ENCODE measurements at regions not wholly inside any gene's neighbourhood (a gene's known extent, or its start where the extent isn't known, plus 50 kb on each side); places are given as distances from the start of the nearest gene placed in this dataset.

GRCh38 chr2:204479557-204479956 is 65.7 kb upstream of the PARD3B start:
- Histone ChIP-seq H3K36me3 (no peaks in the 10 kb centered on the region), H3K4me3 (no peak overlapping the region), H3K27me3 (no peaks in the 10 kb centered on the region), H3K9me3 (no peaks in the 10 kb centered on the region), H3K27ac (no peak overlapping the region), H3K4me1 (no peaks in the 10 kb centered on the region)
- intact Hi-C loops (cut with DNase I) = no loop called here
- DNase-seq = no peak
- no peak for ATAC-seq
- no peak for TF ChIP-seq CTCF (IDR thresholded peaks at IDR 0.05)

- H3K4me3 ChIP-seq = no peak overlapping the region
- no peaks in the 10 kb centered on the region for H3K36me3 ChIP-seq
- no peak for TF ChIP-seq CTCF (IDR thresholded peaks at IDR 0.05)
- H3K27ac ChIP-seq = no peak overlapping the region
- H3K9me3 ChIP-seq = no peaks in the 10 kb centered on the region
- H3K4me1 ChIP-seq = no peaks in the 10 kb centered on the region
- no peaks in the 10 kb centered on the region for H3K27me3 ChIP-seq
- intact Hi-C loops (cut with DNase I) = no loop called here
- DNase-seq (no peak), ATAC-seq (no peak)
These were observed 64.6 kb upstream of the PARD3B start for GRCh38 chr2:204480676-204481075.

- intact Hi-C loops (cut with DNase I) = no loop called here
- Histone ChIP-seq H3K27ac (no peak overlapping the region), H3K4me3 (no peak overlapping the region), H3K27me3 (no peaks in the 10 kb centered on the region), H3K4me1 (no peaks in the 10 kb centered on the region), H3K36me3 (no peaks in the 10 kb centered on the region), H3K9me3 (no peaks in the 10 kb centered on the region)
- no peak for ATAC-seq
- DNase-seq = no peak
- TF ChIP-seq CTCF (IDR thresholded peaks at IDR 0.05) = no peak
These were observed 61.6 kb upstream of the PARD3B start for GRCh38 chr2:204483608-204484081.

GRCh38 chr2:204486321-204486720 is 59.0 kb upstream of the PARD3B start:
- TF ChIP-seq CTCF (IDR thresholded peaks at IDR 0.05) = no peak
- H3K27ac ChIP-seq = no peak overlapping the region
- DNase-seq (no peak), ATAC-seq (no peak)
- H3K4me1 ChIP-seq = no peaks in the 10 kb centered on the region
- H3K36me3 ChIP-seq = no peaks in the 10 kb centered on the region
- intact Hi-C loops (cut with DNase I) = no loop called here
- H3K4me3 ChIP-seq = no peak overlapping the region
- no peaks in the 10 kb centered on the region for H3K27me3 ChIP-seq
- no peaks in the 10 kb centered on the region for H3K9me3 ChIP-seq

GRCh38 chr2:204486805-204487204 is 58.5 kb upstream of the PARD3B start:
- H3K27me3 ChIP-seq = no peaks in the 10 kb centered on the region
- H3K9me3 ChIP-seq = no peaks in the 10 kb centered on the region
- no peak for TF ChIP-seq CTCF (IDR thresholded peaks at IDR 0.05)
- no peaks in the 10 kb centered on the region for H3K4me1 ChIP-seq
- no peak overlapping the region for H3K27ac ChIP-seq
- intact Hi-C loops (cut with DNase I) = no loop called here
- no peak overlapping the region for H3K4me3 ChIP-seq
- no peak for DNase-seq
- no peaks in the 10 kb centered on the region for H3K36me3 ChIP-seq
- no peak for ATAC-seq
